VCaP (cell line): ENCODE measurements at regions not wholly inside any gene's neighbourhood (a gene's known extent, or its start where the extent isn't known, plus 50 kb on each side); places are given as distances from the start of the nearest gene placed in this dataset.

Source experiments
- H3K27ac ChIP-seq: fragments of 450-650 bp; 2 replicates; pipeline ENCODE4 v1.5.1; 2017
- TF ChIP-seq, protein P1 (sequence below): fragments of 450-650 bp; conservative IDR thresholded peaks from 2 replicates; pipeline ENCODE4 v1.5.1; 2017; ENCODE audit warnings: mild to moderate bottlenecking, moderate library complexity

DNA sequence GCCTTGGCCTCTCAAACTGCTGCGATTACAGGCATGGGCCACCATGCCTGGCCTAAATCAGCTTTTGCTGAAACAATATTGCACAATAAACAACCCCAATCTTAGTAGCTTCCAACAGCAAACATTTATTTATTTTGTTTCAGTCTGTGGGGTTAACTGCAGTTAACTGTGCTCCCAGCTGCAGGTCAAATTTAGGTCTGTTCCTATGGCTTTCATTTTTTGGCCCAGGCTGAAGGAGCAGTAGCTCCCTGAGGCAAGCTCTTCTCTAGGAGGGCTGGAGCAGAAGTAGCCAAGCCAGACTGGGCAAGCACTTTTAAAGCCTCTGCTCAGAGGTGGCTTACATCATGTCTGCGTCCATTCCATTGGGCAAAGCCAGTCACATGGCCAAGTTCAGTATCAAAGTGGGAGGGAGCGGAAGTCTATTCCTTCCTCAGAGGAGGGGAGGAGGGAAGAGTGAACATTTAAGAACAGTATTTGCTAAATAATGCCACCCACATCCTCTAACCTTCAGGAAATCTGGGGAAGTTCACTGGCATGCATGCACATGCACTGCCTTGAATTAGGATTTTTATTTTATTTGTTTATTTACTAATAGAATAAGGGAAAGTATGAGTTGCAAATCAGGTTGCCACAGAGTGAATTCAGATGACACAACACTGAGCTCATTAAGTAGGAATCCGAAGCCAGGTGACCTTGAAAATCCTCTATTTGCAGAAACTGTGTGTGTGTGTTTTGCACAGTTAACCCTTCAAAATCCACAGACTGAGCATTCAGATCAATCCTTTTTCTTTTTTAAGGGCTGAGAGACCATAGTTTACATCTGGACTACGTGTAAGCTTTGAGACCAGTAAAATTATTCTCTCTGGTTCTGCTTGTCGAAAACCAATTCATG, 122.0 kb upstream of the SEL1L start:
- TF ChIP-seq, protein P1, sequence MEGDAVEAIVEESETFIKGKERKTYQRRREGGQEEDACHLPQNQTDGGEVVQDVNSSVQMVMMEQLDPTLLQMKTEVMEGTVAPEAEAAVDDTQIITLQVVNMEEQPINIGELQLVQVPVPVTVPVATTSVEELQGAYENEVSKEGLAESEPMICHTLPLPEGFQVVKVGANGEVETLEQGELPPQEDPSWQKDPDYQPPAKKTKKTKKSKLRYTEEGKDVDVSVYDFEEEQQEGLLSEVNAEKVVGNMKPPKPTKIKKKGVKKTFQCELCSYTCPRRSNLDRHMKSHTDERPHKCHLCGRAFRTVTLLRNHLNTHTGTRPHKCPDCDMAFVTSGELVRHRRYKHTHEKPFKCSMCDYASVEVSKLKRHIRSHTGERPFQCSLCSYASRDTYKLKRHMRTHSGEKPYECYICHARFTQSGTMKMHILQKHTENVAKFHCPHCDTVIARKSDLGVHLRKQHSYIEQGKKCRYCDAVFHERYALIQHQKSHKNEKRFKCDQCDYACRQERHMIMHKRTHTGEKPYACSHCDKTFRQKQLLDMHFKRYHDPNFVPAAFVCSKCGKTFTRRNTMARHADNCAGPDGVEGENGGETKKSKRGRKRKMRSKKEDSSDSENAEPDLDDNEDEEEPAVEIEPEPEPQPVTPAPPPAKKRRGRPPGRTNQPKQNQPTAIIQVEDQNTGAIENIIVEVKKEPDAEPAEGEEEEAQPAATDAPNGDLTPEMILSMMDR = no peak
- H3K27ac ChIP-seq = no peak overlapping the region

DNA sequence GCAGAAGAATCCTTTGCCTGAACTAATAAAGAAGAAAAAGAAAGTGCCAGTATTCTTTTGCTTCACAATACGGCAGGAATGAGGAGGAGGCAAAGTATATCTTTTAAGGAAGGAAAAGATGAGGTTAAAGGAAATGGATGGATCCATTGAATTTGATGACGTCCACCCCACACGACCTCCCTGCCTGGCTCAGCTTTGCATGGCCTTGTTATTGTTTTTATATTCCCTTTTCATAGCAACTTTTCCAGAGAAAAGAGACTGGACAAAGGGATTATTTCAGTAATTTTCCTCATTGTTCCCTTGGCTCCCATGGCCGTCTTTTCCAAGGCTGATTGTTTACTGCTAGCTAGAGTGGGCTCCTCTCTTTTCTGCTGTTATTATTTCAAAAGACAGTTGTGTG, 123.2 kb upstream of the SEL1L start:
- TF ChIP-seq, protein P1 = no peak
- H3K27ac ChIP-seq = no peak overlapping the region

DNA sequence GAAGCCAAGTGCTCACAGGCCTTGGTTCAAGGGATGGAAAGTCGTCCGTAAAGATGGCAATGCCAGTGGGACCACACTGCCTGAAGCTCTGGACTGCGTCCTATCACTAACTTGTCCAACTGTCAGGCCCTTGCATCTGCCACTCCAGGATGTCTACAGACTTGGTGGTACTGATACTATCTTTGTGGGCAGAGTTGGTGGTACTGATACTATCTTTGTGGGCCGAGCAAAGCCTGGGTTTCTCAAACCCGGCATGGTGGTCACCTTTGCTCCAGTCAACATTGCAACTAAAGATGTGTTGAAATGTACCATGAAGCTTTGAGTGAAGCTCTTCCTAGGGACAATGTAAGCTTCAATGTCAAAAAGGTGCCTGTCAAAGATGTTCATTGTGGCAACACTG, 128.4 kb upstream of the SEL1L start:
- no peak overlapping the region for H3K27ac ChIP-seq
- TF ChIP-seq, protein P1 = no peak

DNA sequence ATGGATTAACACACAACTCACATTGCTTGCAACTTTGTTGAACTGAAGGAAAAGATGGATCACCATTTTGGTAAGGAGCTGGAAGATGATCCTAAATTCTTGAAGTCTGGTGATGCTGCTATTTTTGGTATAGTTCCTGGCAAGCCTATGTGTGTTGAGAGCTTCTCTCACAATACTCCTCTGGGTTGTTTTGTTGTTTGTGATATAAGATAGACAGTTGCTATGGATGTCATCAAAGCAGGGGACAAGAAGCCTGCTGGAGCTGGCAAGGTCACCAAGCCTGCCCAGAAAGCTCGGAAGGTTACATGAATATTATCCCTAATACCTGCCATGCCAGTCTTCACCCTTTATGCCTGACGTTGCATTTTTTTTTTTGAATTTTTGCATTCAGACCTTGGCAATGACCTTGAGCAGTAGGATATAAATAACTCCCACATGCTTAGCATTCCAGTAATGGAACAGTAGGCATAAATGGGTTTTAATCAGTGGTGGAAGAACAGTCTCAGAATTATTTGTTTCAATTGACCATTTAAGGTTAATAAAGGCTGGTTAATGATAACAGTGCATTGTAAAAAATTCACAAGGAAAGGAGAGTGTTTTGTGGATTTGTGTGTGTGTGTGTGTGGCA, 129.0 kb upstream of the SEL1L start:
- H3K27ac ChIP-seq = no peak overlapping the region
- TF ChIP-seq, protein P1 = no peak

DNA sequence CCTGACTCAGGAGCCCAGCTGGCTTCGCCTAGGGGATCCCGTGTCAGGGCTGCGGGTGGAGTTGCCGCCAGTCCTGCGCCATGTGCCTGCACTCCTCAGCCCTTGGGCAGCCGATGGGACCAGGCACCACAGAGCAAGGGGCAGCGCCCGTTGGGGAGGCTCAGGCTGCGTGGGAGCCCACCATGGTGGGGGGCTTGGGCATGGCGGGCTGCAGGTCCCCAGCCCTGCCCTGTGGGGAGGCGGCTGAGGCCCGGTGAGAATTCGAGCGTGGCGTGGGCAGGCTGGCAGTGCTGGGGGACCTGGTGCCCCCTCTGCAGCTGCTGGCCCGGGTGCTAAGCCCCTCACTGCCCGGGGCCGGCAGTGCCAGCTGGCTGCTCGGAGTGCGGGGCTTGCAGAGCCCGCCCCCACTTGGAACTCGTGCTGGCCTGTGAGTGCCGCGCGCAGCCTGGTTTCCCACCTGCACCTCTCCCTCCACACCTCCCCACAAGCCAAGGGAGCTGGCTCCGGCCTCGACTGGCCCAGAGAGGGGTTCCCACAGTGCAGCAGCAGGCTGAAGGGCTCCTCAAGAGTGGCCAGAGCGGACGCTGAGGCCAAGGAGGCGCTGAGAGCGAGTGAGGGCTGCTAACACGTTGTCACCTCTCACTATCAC, 135.1 kb upstream of the SEL1L start:
- TF ChIP-seq, protein P1 = no peak
- H3K27ac ChIP-seq = no peak overlapping the region

DNA sequence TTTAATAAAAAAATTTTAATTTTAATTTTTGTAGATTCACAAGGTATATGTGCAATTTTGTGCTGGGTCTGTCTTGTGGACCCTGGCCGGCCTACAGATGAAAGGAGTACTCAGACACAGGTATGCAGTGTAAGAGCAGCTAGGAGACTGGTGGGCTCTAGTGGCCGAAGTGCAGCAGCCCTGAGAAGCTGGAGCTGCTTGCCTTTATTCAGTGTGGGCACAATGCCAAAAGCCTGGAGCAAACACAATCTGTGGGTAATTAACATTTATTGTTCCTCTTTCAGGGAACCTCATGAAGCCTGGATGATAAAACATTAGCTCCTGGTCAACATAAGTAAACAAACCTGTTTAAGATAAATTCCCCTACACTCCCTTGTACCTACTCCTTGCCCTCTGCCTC, 135.7 kb upstream of the SEL1L start:
- TF ChIP-seq, protein P1 = no peak
- H3K27ac ChIP-seq = no peak overlapping the region; the same call in 1 of the 2 replicates

DNA sequence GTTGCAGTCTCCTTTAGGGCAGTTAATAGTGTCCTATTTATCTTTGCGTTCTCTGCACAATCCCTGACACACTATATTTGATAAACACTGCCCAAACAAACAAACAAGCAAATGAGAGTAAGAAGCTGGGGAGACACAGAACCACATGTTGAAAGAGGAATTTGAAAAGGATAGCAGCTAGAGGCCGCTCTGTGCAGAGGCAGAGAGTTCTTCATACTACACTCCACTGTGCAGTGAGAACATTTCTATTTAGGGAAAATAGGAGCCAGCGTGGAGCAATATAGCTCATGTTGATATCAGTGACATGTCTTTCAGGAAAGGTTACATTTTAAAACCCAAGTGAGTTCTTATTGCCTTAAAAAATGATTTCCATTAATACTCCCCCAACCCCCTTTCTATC, 140.3 kb upstream of the SEL1L start:
- H3K27ac ChIP-seq = no peak overlapping the region
- TF ChIP-seq, protein P1 = no peak; the same call in 1 of the 2 replicates
